DMS153 (cell line): ENCODE measurements at regions not wholly inside any gene's neighbourhood (a gene's known extent, or its start where the extent isn't known, plus 50 kb on each side); places are given as distances from the start of the nearest gene placed in this dataset.

Experiments
- DNase-seq: peaks from one replicate; lab custom pipeline; 2025; lab: John Stamatoyannopoulos, UW

DNA sequence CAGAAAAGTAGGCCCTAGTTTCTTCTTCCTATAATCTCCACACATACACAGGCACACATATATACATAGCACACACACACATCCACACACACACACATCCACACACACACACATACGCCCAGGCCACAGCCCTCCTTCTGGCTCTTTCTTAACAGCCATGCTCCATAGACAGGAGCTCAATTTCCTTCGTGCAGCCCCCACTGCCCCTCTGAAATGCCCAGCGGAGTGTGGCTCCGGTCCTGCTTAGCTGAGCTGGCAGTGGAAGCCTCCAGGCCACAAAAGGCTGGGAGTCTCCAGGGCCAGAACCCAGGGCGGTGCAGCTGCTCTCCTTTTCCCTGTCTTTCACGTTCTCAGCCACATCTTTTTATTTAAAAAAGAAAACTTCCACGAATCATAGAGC, 282.9 kb upstream of the IGFBP3 start:
- DNase-seq = no peak

GRCh38 chr7:46202379-46202778, 281.3 kb upstream of the IGFBP3 start:
- no peak for DNase-seq

DNA sequence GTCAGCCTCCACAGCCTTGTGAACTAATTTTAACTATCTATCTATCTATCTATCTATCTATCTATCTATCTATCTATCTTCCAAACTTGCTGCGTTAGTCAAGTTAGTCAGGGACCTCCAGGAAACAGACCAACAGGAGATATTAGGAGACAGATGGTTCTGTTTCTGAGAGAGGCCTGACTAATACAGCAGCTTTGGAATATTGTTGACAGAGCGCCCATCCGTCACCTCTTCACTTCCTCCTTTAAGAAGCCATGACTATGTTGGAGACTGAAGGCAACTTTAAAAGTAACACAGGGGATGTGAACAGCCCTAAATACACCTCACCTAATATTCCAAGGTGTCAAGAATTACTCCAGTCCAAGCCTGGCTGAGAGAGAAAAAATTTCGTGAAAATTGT, 280.9 kb upstream of the IGFBP3 start:
- DNase-seq = no peak

DNA sequence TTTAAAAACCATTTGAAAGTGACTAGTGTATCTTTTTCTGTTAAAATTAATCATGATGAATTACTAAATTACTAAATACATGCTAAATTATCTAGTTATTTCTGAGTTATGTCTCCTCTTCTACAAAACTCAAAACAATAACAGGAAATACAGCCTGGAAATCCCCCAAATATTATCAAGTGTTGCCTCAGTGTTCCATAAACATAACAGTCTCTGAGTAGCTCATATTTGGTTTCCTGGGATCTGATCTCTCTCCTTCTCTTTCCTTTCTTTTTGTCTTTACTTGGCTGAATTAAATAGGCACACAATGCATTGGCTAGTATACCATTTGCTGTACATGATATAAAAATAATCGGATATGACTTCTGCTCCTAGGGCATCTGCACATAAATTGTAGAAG, 277.6 kb upstream of the IGFBP3 start:
- no peak for DNase-seq

- DNase-seq = no peak
Measured at GRCh38 chr7:46197785-46198540, 276.9 kb upstream of the IGFBP3 start.

DNA sequence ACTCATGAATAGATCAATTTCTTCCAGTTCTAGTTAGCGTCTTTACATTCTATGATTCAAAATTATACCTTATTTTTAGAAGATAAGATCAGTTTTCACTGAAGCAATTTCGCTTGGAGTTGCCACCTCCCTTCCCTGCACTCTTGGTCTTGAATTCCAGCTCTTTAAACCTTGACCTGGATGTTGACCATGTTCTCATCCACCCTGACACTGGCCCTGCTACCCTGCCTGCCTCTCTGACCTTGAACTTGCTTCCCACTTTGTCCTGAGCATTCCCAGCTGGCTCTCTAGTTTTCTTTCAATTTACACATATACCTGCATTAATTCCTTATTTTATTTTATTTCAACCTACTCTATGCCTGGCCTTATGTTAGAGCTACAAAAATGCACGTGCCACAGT, 274.9 kb upstream of the IGFBP3 start:
- DNase-seq = no peak

- no peak for DNase-seq
Measured at GRCh38 chr7:46192271-46192670, 271.2 kb upstream of the IGFBP3 start.

GRCh38 chr7:46191776-46192175, 270.7 kb upstream of the IGFBP3 start:
- no peak for DNase-seq

- DNase-seq = no peak
Measured at GRCh38 chr7:46191296-46191695, 270.2 kb upstream of the IGFBP3 start.

DNA sequence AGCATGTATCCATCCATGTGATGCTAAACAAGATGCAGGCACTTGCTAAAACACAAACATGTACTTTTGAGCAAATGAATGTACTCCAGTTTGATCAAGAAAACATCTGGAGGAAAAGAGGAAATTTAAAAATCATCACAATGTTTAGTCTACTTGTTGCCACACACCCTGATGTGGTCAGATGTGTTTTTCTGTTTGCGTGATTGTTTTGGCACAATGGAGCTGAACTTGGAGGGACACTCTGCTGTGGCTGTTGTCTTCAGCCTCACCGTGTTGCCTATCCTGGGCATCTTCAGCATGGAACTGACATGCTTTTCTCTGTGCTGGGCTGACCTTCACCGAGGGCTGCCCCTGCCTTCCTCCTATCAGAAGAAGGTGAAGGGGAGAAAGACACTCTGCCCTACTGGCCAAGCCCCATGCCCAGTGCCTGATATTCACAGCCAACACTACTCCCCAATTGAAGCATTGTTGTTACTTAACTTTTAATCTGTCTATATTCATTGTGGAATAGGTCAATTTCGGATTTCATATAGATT, 268.3 kb upstream of the IGFBP3 start:
- DNase-seq = no peak

DNA sequence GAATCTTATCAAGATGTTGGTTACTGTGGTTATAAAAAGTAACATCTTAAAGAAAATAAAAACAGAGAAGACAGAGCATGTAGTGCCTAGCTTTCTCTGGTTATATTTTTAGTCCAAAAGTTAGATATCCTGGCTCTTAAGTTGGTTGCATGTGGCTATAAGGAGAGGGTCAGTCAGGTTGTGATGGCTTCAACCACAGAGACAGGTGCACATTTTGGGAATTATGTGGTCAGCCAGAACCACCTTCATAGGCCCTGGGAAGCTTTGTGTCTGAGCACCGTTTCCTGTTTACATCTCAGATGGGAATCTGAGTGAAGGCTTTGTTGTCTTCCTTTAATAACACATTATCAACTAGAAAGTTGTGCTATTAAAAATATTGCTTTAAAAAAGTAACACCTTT, 265.1 kb upstream of the IGFBP3 start:
- DNase-seq = no peak

DNA sequence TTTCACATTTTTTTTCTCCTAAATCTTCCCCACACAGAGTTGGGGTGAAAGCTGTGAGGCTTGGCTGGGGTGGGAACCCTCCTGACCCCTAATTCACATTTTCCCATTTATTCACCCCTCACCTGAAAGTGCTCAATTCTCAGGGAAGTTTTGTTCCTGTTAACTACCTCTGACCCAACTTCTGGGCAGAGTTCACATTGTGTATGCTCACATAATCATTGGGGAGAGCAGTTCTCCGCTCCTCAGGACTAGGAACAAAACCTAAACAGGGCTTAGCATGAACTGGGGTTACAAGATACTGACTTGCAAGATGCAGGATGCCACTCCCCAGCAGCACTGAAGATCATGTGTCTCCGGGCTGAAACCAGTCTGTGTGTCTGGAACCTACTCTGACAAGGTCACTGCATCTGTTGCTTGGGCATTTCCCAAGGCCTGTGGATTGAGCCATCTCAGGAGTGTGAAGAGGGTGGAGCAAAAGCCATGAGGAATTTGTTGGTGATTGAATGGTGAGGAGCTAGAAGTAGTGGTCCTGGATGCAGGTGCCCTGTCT, 258.1 kb upstream of the IGFBP3 start:
- DNase-seq = no peak

DNA sequence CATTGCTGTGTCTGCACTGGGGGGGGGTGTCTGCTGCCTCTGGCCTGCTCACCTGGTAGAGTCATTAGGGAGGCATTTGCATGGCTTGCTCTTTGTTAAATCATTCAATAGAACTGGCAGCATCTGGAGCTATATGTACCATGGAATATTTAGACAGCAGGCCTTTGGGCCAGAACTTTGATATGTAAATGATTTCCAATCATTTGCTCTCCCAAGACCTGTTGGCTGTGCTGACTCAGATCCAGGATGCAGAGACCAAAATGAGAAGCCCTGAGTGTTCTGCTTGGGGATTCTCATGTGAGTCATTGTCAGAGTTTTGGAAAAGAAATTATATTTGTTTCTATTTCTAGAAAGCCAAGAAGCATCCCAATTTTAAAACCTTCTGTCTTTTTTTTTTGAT, 257.6 kb upstream of the IGFBP3 start:
- no peak for DNase-seq

DNA sequence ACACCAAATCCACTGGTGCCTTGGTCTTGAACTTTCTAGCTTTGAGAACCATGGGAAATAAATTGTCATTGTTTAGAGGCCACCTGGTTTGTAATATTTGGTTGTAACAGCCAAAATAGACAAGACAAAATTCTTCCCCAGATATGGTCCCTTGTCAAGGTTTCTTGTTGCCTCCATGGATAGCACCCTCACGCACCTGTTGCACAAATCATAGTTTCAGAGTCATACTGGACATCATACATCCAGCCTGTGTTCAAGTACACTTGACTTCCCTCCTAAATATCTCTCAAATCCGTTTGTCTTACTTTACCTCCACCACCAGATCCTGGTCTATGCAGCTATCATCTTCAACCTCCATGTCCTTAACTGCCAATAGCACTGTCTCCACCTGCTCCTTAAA, 256.7 kb upstream of the IGFBP3 start:
- no peak for DNase-seq

GRCh38 chr7:46175221-46175620, 254.1 kb upstream of the IGFBP3 start:
- DNase-seq = no peak

DNA sequence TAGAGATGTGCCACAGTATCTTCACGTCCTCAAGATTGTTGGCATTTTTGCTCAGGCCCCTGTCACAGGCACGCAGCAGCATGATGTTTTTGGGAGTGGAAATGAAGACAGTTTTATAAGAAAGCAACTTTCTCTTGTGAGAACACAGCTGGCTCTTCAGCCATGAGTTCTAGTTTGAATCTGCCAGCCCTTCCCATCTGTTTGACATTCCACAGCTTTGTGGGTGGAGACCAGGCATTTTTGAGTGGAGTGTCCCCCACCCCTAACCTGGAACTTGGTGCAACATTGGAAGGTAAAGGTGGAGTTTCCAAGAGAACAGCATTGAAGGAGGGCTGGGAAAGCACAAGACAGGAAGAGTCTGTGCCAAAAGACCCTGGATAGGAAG, 253.1 kb upstream of the IGFBP3 start:
- DNase-seq = no peak

- DNase-seq = no peak
Measured at GRCh38 chr7:46173476-46174195, 252.6 kb upstream of the IGFBP3 start.

- no peak for DNase-seq
Measured at GRCh38 chr7:46170792-46171191, 249.7 kb upstream of the IGFBP3 start.

DNA sequence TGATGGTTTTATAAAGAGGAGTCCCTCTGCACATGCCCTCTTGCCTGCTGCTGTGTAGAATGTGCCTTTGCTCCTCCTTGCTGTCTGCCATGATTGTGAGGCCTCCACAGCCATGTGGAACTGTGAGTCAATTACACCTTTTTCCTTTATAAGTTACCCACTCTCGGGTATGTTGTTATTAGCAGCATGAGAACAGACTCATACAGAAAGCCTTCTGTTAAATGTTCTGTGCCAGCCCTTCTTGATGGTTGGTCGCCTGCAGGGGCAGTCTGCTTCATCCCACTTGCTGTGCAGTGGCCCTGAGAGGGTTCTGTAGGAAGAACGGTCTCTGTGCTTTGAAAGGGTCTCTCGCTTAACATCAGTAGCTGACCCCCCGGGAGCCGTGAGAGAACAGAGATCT, 248.9 kb upstream of the IGFBP3 start:
- no peak for DNase-seq

- no peak for DNase-seq
Measured at GRCh38 chr7:46169384-46169755, 248.3 kb upstream of the IGFBP3 start.

- DNase-seq = no peak
Measured at GRCh38 chr7:46168671-46169383, 247.8 kb upstream of the IGFBP3 start.

- no peak for DNase-seq
Measured at GRCh38 chr7:46168231-46168630, 247.2 kb upstream of the IGFBP3 start.

- no peak for DNase-seq
Measured at GRCh38 chr7:46165276-46165675, 244.2 kb upstream of the IGFBP3 start.
